H1 (cell line): ENCODE measurements at regions not wholly inside any gene's neighbourhood (a gene's known extent, or its start where the extent isn't known, plus 50 kb on each side); places are given as distances from the start of the nearest gene placed in this dataset.

Source experiments
- ATF3 ChIP-seq: IDR thresholded peaks from 2 replicates; pipeline ENCODE4 v1.6.1; 2011; ENCODE audit warnings: low read depth, mild to moderate bottlenecking, low read length; ENCODE audit not compliant: insufficient read depth
- RAD21 ChIP-seq, 2 experiments: IDR thresholded peaks in 1 of 2; conservative IDR thresholded peaks in 1 of 2; 2 replicates each; pipeline ENCODE4 v1.6.1; 2011; ENCODE audit warnings: low read depth in 2 of 2, low read length in 2 of 2, improper control_type of control experiment in 1 of 2, inconsistent platforms in 1 of 2, mild to moderate bottlenecking in 1 of 2, moderate library complexity in 1 of 2

- no peak for TF ChIP-seq RAD21 (IDR thresholded peaks at IDR 0.05 in 1 of 2, conservative IDR thresholded peaks at IDR 0.05 in 1 of 2; ENCODE audit: low read depth in 2 of 2, low read length in 2 of 2)
- no peak for TF ChIP-seq ATF3
Observed at GRCh38 chr20:29301624-29302259, 1955.7 kb upstream of the DEFB115 start (continued).
